GM23248 (cell line): ENCODE measurements at regions not wholly inside any gene's neighbourhood (a gene's known extent, or its start where the extent isn't known, plus 50 kb on each side); places are given as distances from the start of the nearest gene placed in this dataset.

Experiments used
- EZH2 ChIP-seq: fragments of 200-600 bp; sonication (generic); IDR thresholded peaks from 2 replicates; pipeline ENCODE4 v1.6.1; 2018; ENCODE audit warnings: antibody characterized with exemption, mild to moderate bottlenecking; ENCODE audit not compliant: insufficient read depth, poor library complexity, severe bottlenecking
- EZH2phosphoT487 ChIP-seq: fragments of 200-600 bp; sonication (generic); IDR thresholded peaks from 2 replicates; pipeline ENCODE4 v1.6.1; 2018; ENCODE audit warnings: antibody characterized with exemption, moderate library complexity, mild to moderate bottlenecking, low read depth; ENCODE audit not compliant: insufficient read depth

- no peak for TF ChIP-seq EZH2
- TF ChIP-seq EZH2phosphoT487, result no peak
Observed at GRCh38 chr16:66298006-66298405, 68.5 kb upstream of the CDH5 start.
